CD4-positive, alpha-beta T cell treated with Interleukin-6 for 4 hours (primary cell): ENCODE measurements at regions not wholly inside any gene's neighbourhood (a gene's known extent, or its start where the extent isn't known, plus 50 kb on each side); places are given as distances from the start of the nearest gene placed in this dataset.
"Not testable (repeated sequence)": the region's sequence is repeated elsewhere in the genome, so short reads cannot be mapped to it uniquely, and the experiment has no call there.

Source experiments
- DNase-seq: peaks from one replicate; pipeline ENCODE4 v3.0.0-alpha.2; 2020; ENCODE audit warnings: mixed read lengths

- DNase-seq = no peak
These were observed 306.2 kb upstream of the RIOK2 start for GRCh38 chr5:97489010-97489840.

DNA sequence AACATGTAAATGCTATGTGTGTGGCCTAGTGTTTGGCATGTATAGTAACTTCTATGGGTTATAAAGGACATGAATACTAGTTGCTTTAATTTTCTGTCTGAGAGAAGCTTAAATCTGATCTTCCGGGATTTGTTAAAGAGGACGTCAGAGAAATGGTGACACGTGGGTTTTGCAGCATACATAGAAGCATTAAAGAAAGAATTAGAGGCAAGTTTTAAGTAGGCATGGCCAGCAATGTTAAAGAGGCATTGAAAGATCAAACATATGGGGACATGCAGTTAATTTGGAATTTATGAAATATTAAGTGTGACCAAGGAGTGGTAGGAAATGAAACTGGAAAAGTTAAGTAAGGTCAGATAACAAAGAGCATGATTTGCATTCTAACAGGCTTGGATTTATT, 311.4 kb upstream of the RIOK2 start:
- no peak for DNase-seq

GRCh38 chr5:97495301-97495700, 312.3 kb upstream of the RIOK2 start:
- DNase-seq = no peak

DNA sequence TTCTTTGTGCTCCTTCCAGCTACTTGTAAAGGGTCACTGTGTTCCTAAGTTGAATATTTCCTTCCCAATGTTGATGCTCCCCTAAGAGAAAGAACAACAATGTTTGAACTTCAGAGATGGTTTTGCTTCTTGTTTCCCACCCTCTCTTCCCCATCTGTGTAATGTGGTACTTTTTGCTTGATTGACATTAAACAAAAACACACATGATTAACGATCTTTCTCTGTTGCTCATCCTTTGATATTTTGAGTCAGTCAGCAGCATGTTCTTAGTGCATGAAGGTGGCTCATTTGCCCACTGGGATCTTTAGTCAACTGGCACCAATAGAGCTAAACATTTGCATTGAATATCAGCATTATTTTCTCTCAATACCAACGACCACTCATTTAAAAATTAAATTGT, 313.0 kb upstream of the RIOK2 start:
- DNase-seq = no peak

GRCh38 chr5:97498657-97499056, 315.6 kb upstream of the RIOK2 start:
- DNase-seq = no peak

DNA sequence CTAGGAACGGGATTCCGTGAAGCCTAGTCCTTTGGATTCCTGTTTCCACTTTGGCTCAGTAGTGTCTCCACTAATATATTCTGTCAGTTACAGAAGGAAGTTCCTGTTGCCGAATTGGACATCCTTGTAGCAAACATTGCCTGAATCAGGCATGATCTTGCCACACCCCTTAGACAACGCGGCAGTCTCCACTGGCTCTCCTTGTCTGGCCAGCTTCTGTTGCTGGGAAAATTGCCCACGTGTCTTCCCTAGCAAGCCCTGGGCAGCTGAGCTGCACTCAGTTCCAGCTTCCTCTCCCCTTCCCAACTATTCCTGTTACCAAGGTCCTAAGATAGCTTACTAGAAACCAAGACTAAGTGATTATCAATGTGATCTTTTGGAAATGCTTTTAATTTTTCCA, 316.6 kb upstream of the RIOK2 start:
- no peak for DNase-seq

- DNase-seq = no peak
These were observed 318.4 kb upstream of the RIOK2 start for GRCh38 chr5:97501286-97501964.

DNA sequence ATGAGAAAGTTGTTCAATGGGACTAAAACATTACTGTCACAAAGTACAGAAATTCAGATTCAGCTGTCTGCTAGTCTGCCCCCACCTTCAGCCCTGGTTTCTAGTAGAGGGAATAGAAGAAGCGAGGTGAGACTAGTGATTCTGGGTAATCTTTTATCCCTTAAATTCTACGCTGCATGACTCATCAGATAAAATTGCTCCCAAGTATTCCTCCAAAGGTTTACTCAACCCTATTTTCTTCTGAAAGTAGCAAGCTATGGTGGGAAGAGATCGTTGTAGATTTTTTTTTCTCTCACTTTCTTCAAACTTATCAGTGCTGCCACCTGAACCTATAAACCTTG, 318.9 kb upstream of the RIOK2 start:
- no peak for DNase-seq

DNA sequence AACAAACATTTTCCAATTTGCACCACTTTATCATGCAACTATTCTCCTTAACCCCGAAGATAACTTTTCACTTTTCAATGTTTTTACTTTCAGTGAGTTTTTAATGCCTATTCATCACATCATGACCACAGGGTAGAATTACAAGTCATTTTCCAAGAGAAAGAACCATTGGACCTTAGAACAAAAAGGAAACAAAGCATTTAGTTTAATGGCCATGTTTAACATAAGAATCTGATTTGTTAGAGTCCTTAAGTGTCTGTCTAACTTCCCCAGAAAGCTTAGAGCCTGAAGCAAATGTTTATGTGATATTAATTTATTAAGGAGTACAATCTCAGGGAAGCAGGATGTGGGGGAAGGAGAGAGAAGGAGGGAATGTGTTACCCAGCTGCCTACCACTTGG, 325.8 kb upstream of the RIOK2 start:
- DNase-seq = no peak

DNA sequence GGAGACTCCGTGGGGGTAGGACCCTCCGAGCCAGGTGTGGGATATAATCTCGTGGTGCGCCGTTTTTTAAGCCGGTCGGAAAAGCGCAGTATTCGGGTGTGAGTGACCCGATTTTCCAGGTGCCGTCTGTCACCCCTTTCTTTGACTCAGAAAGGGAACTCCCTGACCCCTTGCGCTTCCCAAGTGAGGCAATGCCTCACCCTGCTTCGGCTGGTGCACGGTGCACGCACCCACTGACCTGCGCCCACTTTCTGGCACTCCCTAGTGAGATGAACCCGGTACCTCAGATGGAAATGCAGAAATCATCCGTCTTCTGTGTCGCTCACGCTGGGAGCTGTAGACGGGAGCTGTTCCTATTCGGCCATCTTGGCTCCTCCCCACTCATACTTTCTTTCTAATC, 336.5 kb upstream of the RIOK2 start:
- not testable (repeated sequence) for DNase-seq

- not testable (repeated sequence) for DNase-seq
These were observed 340.3 kb upstream of the RIOK2 start for GRCh38 chr5:97523336-97523735.

- DNase-seq = no peak
These were observed 342.7 kb upstream of the RIOK2 start for GRCh38 chr5:97525780-97526179.

DNA sequence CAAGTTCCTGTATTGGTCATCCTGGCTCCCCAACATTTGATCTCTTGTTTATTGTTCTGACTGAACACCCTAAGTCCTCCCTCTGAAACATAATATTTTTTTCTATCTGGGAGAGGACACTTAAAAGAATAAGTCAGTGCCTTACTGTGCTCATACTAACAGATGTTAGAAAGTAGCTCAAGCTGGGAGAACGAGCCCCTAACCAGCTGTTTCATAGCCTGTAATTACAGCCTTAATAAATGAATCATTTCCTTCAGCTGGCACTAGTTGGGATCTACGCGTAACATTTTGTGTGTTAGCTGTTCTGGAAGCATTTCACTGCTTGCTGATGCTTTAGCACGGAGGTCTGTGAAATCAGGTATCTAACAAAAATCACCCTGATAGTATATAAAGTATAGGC, 345.9 kb upstream of the RIOK2 start:
- no peak for DNase-seq

DNA sequence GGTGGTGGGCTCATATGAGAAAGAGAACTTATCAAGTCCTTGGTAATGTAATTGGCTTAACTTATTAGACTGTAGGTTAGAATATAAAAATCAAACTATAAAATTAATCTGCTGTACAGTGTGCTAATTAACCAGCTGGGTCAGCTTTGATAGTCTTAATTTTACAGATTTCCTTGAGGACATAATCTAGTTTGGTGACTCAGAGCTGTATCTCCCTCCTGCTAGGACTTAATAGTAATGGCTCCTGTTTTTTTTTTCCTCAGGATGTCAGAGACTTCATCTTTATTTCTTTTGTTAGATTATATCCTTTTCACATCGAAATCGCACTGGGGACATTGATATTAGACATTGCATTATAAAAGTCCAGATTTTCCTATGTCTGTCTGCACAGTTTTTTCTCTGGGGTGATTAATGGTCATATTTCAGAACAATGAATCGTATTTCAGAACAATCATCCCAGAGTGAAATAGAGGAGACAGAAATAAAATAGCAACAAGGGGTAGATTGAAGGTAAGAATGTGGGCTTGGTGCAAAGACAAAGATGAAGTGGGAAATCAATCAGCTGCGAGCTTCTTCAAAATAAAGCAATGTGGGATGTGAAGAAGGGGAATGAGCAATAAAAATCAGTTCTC, 346.4 kb upstream of the RIOK2 start:
- DNase-seq = no peak

GRCh38 chr5:97531549-97531948, 348.5 kb upstream of the RIOK2 start:
- no peak for DNase-seq

DNA sequence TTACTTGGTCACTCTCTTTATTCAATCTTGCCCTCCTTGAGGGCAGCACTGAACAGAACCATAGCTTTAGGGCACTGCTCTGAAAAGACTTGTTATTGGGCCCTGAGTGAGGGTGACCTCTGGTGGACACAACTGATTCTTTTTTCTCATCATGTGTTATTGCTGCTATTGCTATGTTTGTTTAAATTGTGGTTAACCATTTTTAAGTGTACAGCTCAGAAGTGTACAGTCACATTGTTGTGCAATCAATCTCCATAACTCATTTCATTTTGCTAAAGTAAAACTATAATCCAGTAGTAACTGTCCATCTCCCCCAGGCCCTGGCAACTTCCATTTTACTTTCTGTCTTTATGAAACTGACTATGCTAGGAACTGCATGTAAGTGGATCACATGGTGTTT, 351.1 kb upstream of the RIOK2 start:
- peak; percentile 2 for DNase-seq

- DNase-seq = no peak
These were observed 353.6 kb upstream of the RIOK2 start for GRCh38 chr5:97536683-97537082.

- DNase-seq = no peak
These were observed 355.9 kb upstream of the RIOK2 start for GRCh38 chr5:97538912-97539311.

DNA sequence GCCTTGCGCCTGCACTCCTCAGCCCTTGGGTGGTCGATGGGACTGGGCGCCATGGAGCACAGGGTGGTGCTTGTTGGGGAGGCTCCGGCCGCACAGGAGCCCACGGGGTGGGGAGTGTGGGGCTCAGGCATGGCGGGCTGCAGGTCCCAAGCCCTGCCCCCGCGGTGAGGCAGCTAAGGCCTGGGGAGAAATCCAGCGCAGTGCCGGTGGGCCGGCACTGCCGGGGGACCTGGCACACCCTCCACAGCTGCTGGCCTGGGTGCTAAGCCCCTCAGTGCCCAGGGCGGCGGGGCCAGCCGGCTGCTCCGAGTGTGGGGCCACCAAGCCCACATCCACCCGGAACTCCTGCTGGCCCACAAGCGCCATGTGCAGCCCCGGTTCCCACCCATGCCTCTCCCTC, 358.8 kb upstream of the RIOK2 start:
- DNase-seq = no peak

DNA sequence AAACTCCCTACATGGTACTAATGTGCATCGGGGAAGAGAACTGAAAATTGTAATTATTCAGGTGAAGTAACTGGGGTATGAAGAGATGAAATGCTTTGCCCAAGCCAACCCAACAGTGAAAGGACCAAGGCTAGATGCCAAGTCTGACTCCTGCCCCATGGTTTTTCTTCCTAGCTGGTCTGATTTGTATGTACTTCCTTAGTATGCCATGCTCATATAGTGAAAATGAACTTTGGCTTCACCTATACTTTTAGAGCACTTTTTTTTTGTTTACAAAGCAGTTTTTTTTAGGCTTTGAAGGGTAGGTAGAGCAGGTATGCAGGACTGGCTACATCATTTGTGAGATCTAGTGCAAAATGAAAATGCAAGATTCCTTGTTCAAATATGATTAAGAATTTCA, 359.4 kb upstream of the RIOK2 start:
- DNase-seq = no peak

GRCh38 chr5:97543166-97543565, 360.1 kb upstream of the RIOK2 start:
- DNase-seq = no peak

- no peak for DNase-seq
These were observed 361.2 kb upstream of the RIOK2 start for GRCh38 chr5:97544240-97544639.

DNA sequence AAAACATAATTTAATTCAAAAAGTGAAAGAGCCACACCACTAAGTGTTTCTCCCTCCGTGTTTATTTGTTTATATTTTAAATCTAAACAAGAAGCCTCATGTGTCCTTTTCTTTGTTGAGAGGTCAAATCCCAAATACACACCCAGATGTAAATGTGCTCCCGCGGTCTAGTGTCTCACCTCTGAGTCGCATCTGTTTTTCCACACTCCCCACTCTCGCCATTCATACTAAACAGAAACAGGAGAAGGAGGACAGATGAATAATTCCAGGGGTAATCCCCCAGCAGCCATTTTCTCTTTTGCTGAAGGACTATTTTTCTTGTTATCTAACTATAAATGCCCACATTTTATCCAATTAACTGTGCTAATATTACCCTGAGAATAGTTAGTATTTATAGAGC, 361.6 kb upstream of the RIOK2 start:
- DNase-seq = no peak

DNA sequence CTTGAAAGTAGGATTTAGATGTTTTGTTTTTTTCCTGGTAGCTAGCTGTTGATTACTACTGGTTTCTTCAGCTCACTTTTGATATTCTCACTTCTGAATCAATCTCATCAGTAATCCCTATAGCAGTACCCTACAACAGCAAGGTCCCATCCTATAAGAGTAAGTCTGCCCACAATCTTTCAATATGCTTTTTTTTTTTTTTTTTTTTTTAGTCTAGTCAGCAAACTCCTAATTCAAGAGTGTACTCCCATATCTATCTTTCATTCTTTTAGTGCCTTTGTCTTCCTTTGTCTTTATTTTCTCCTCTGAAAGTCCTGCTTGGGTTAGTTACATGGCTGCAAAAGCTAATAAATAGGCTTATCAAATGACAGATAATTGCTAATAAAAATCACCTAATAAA, 362.4 kb upstream of the RIOK2 start:
- DNase-seq = no peak
